Spleen (tissue), 11 donors: ENCODE measurements at regions not wholly inside any gene's neighbourhood (a gene's known extent, or its start where the extent isn't known, plus 50 kb on each side); places are given as distances from the start of the nearest gene placed in this dataset.

ENCODE experiments used
- DNase-seq: peaks from one replicate; pipeline ENCODE4 v3.0.0-alpha.2; 2020
- H3K27ac ChIP-seq, 8 donors: fragments of 200-600 bp; sonication (generic) in 7 of 8; 1 replicate in 4 of 8; 2 replicates in 4 of 8; pipeline versions ENCODE4 v1.5.0 to v1.8.0; 2016 to 2021; ENCODE audit warnings: inconsistent platforms in 4 of 8, mild to moderate bottlenecking in 4 of 8, moderate library complexity in 1 of 8
- H3K27me3 ChIP-seq, 7 donors: fragments of 200-600 bp; sonication (generic) in 6 of 7; replicated peaks in 1 of 7; 1 replicate in 4 of 7; 2 replicates in 3 of 7; pipeline versions ENCODE4 v1.5.0 to v1.8.0; 2016 to 2021; ENCODE audit warnings: inconsistent platforms in 3 of 7, mild to moderate bottlenecking in 1 of 7
- H3K36me3 ChIP-seq, 6 donors: fragments of 200-600 bp; sonication (generic) in 5 of 6; 1 replicate in 4 of 6; 2 replicates in 2 of 6; pipeline versions ENCODE4 v1.5.0 to v1.8.0; 2016 to 2021; ENCODE audit warnings: inconsistent platforms in 2 of 6
- H3K4me1 ChIP-seq, 6 donors: fragments of 200-600 bp; sonication (generic) in 5 of 6; 1 replicate in 3 of 6; 2 replicates in 3 of 6; pipeline versions ENCODE4 v1.5.0 to v1.8.0; 2016 to 2021; ENCODE audit warnings: inconsistent platforms in 3 of 6
- H3K4me3 ChIP-seq, 8 donors: fragments of 200-600 bp; sonication (generic) in 7 of 8; 1 replicate in 4 of 8; 2 replicates in 4 of 8; pipeline versions ENCODE4 v1.5.0 to v1.8.0; 2016 to 2021; ENCODE audit warnings: inconsistent platforms in 4 of 8, mild to moderate bottlenecking in 4 of 8, moderate library complexity in 2 of 8
- H3K9me3 ChIP-seq, 8 donors: fragments of 200-600 bp; sonication (generic) in 7 of 8; 1 replicate in 4 of 8; 2 replicates in 4 of 8; pipeline versions ENCODE4 v1.5.0 to v1.8.0; 2016 to 2021; ENCODE audit warnings: inconsistent platforms in 4 of 8
- POLR2A ChIP-seq, 3 donors: fragments of 450-650 bp; IDR thresholded peaks; one replicate each; pipeline ENCODE4 v1.5.1; 2017; ENCODE audit warnings: antibody characterized with exemption in 3 of 3, mild to moderate bottlenecking in 1 of 3
- POLR2AphosphoS5 ChIP-seq, 3 donors: sonication (generic); formaldehyde crosslinking; IDR thresholded peaks; one replicate each; pipeline ENCODE4 v1.5.1; 2017; ENCODE audit warnings: antibody characterized with exemption in 3 of 3
- WGBS, 5 donors: extraction: QIAGEN DNeasy Blood & Tissue Kit in 3 of 5; methylation state at CpG; one replicate each; pipeline versions ENCODE4 v1.1.5 to v1.1.7; 2013 to 2018; 5-methylcytosine and 5-hydroxymethylcytosine counted together
- intact Hi-C: fragments of 100-400 bp; cut with DNase I; formaldehyde crosslinking; loops from one replicate; pipeline ENCODE4 v1.15.0; 2023; ENCODE audit warnings: low total_unique reads
- TF ChIP-seq, protein P1 (sequence below), 11 experiments: fragments of 200-600 bp in 7 of 11; fragments of 450-650 bp in 4 of 11; sonication (generic) in 4 of 11; IDR thresholded peaks in 8 of 11; conservative IDR thresholded peaks in 3 of 11; 1 replicate in 7 of 11; 2 replicates in 4 of 11; pipeline versions ENCODE4 v1.4.0 to v1.8.0; 2016 to 2021; ENCODE audit warnings: antibody characterized with exemption in 11 of 11, inconsistent platforms in 4 of 11, mild to moderate bottlenecking in 1 of 11
- donor health status: healthy with polysubstance abuse.
- donor health status: DM: no; HTN: no; CAD: no; lungs with moderate emphysema.
- donor health status: DM: no; HTN: no; CAD: no.
- donor health status: Bipolar disorder and iron deficiency.
- donor health status: healthy.
- donor health status: DM: no; HTN: no; CAD: no.
- donor health status: DM: yes; HTN: yes; CAD: no.

DNA sequence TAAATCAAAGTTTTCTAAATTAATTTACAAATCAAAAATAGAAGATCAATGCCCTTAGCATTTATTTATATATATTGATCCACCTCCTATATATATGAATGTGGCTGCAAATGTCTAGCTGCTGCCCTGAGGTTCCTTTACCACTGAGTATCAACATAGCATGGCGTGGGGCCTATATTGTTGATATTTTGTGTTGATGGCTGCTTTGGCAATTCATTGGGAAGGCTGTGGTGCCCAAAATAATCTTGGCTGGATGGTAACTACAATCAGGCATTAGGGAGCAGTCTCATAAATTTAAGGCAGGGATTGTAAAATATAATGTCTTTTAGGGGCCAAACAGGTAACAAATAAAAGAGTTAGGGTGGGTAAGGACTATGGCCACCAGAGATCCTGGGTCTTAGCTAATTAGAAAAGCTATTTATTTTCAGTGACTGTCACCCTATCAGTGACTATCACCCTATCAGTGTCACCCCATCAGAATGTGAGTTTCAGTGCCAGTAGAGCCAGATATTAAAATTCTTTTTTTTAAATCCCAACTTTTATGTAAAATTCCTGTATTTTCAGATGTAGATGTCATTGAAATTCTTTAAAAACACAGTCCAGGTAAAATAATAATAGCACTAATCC lies 190.7 kb upstream of the PCSK5 start:
- WGBS, 5 donors: 78 to 88% (median 84%) methylated on average over 1 of the region's 1 CpG
- H3K9me3 ChIP-seq: no peaks in the 10 kb centered on the region
- no peak overlapping the region for H3K4me3 ChIP-seq

DNA sequence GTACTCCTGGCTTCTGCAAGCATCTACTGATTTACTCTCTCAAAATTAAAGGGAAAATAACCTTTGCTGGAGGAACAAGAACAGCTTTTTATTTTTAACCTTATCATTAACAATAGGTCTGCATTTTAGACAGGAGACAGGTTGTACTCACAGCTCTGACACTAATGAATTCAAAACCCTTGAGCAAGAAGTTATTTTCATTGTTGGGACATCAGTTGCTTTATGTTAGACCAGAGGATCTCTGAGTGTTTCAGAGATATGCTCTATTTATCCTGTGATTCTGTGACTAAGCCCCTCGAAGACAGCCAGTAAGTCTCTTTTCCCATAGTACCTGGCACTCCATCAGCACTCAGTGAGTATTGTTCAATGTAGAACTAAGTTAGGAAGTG lies 190.2 kb upstream of the PCSK5 start:
- H3K4me3 ChIP-seq: no peak overlapping the region
- H3K27ac ChIP-seq: no peak overlapping the region
- H3K27me3 ChIP-seq: no peaks in the 10 kb centered on the region
- H3K4me1 ChIP-seq: no peaks in the 10 kb centered on the region
- H3K9me3 ChIP-seq: no peaks in the 10 kb centered on the region
- 74 to 79% (median 76%) methylated on average over 1 of the region's 1 CpG for WGBS, 5 donors
- no peaks in the 10 kb centered on the region for H3K36me3 ChIP-seq
- DNase-seq: no peak
- intact Hi-C loops: no loop called here
- no peak for TF ChIP-seq POLR2A (IDR thresholded peaks at IDR 0.05)
- TF ChIP-seq POLR2AphosphoS5 (IDR thresholded peaks at IDR 0.05): no peak
- TF ChIP-seq, protein P1, sequence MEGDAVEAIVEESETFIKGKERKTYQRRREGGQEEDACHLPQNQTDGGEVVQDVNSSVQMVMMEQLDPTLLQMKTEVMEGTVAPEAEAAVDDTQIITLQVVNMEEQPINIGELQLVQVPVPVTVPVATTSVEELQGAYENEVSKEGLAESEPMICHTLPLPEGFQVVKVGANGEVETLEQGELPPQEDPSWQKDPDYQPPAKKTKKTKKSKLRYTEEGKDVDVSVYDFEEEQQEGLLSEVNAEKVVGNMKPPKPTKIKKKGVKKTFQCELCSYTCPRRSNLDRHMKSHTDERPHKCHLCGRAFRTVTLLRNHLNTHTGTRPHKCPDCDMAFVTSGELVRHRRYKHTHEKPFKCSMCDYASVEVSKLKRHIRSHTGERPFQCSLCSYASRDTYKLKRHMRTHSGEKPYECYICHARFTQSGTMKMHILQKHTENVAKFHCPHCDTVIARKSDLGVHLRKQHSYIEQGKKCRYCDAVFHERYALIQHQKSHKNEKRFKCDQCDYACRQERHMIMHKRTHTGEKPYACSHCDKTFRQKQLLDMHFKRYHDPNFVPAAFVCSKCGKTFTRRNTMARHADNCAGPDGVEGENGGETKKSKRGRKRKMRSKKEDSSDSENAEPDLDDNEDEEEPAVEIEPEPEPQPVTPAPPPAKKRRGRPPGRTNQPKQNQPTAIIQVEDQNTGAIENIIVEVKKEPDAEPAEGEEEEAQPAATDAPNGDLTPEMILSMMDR (IDR thresholded peaks at IDR 0.05 in 8 of 11, conservative IDR thresholded peaks at IDR 0.05 in 3 of 11): no peak

More for the DNA sequence above, 190.7 kb upstream of the PCSK5 start:
- Histone ChIP-seq H3K4me1 (no peaks in the 10 kb centered on the region), H3K27ac (no peak overlapping the region), H3K36me3 (no peaks in the 10 kb centered on the region), H3K27me3 (no peaks in the 10 kb centered on the region)
- TF ChIP-seq, protein P1 (IDR thresholded peaks at IDR 0.05 in 8 of 11, conservative IDR thresholded peaks at IDR 0.05 in 3 of 11): no peak
- TF ChIP-seq POLR2A (IDR thresholded peaks at IDR 0.05): no peak
- TF ChIP-seq POLR2AphosphoS5 (IDR thresholded peaks at IDR 0.05): no peak
- intact Hi-C loops: no loop called here
- DNase-seq: no peak

DNA sequence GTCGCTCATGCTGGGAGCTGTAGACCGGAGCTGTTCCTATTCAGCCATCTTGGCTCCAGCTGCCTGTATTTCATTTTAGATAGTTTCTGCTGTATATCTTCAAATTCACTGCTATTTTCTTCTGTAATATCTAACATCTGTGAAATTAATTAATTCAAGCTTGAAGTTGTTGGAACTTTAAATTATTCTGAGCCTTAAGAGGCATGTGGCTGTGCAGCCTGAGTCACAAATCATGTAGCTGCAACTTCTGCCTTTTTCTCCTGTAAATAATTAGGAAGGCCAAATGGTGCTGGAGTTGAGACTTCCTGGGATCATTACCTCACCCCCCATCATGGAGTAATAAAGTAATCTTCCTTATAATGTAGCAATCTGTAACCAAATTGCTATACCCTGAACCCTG lies 183.3 kb upstream of the PCSK5 start:
- H3K4me3 ChIP-seq: no peak overlapping the region
- no peaks in the 10 kb centered on the region for H3K4me1 ChIP-seq
- TF ChIP-seq, protein P1 (IDR thresholded peaks at IDR 0.05 in 8 of 11, conservative IDR thresholded peaks at IDR 0.05 in 3 of 11): no peak
- H3K9me3 ChIP-seq: peaks cover 0 to 10% (median 0%) of the 10 kb centered on the region in 8 donors
- no peak overlapping the region for H3K27ac ChIP-seq
- no peak for DNase-seq
- H3K27me3 ChIP-seq: no peaks in the 10 kb centered on the region
- intact Hi-C loops: no loop called here
- H3K36me3 ChIP-seq: no peaks in the 10 kb centered on the region
- 91 to 100% (median 96%) methylated on average over 2 of the region's 2 CpGs for WGBS, 5 donors

DNA sequence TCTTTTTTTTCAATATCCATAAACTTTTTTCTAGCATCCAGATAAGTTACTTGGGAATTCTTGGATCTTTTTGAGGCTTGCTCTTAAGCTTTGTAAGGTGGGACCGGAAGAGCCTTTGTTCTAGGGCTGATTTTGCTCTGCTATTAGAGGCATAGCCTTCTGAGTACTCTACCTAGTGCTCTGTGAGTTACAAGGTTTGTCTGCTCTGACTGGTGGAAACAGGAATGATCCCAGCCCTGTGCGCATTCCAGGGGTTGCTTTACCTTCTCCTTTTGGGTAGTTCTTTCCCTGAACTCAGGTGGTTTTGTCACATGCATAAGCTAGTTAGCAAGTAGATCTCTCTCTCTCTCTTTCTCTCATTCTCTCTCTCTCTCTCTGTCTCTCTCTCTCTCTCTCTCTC lies 180.8 kb upstream of the PCSK5 start:
- Histone ChIP-seq H3K36me3 (no peaks in the 10 kb centered on the region), H3K4me3 (no peak overlapping the region), H3K4me1 (no peaks in the 10 kb centered on the region), H3K27me3 (no peaks in the 10 kb centered on the region), H3K27ac (no peak overlapping the region), H3K9me3 (peaks cover 0 to 10% (median 0%) of the 10 kb centered on the region in 8 donors)
- intact Hi-C loops: no loop called here
- WGBS, 5 donors: 58 to 91% (median 80%) methylated on average over 2 of the region's 2 CpGs
- TF ChIP-seq POLR2A (IDR thresholded peaks at IDR 0.05) (no peak), POLR2AphosphoS5 (IDR thresholded peaks at IDR 0.05) (no peak)
- TF ChIP-seq, protein P1 (IDR thresholded peaks at IDR 0.05 in 8 of 11, conservative IDR thresholded peaks at IDR 0.05 in 3 of 11): no peak
- no peak for DNase-seq
